Transverse colon (tissue), 3 donors: ENCODE measurements at regions not wholly inside any gene's neighbourhood (a gene's known extent, or its start where the extent isn't known, plus 50 kb on each side); places are given as distances from the start of the nearest gene placed in this dataset.

Experiments used
- CTCF ChIP-seq, 5 experiments: fragments of 200-600 bp in 3 of 5; fragments of 450-650 bp in 2 of 5; sonication (generic) in 3 of 5; IDR thresholded peaks; 1 replicate in 2 of 5; 2 replicates in 3 of 5; pipeline ENCODE4 v1.5.1; 2016 to 2017; ENCODE audit warnings: antibody characterized with exemption in 5 of 5, inconsistent platforms in 3 of 5, mild to moderate bottlenecking in 2 of 5, moderate library complexity in 1 of 5
- EP300 ChIP-seq: sonication (generic); formaldehyde crosslinking; IDR thresholded peaks from one replicate; pipeline ENCODE4 v1.6.1; 2017; ENCODE audit warnings: antibody characterized with exemption, low read depth
- POLR2A ChIP-seq: fragments of 450-650 bp; IDR thresholded peaks from one replicate; pipeline ENCODE4 v1.6.1; 2016; ENCODE audit warnings: antibody characterized with exemption, mild to moderate bottlenecking, moderate library complexity

GRCh38 chr2:76478266-76479035 is 767.7 kb upstream of the GCFC2 start:
- no peak for TF ChIP-seq CTCF (IDR thresholded peaks at IDR 0.05)
- no peak for TF ChIP-seq POLR2A
- no peak for TF ChIP-seq EP300
